Upper lobe of left lung (tissue), 4 donors: ENCODE measurements at regions not wholly inside any gene's neighbourhood (a gene's known extent, or its start where the extent isn't known, plus 50 kb on each side); places are given as distances from the start of the nearest gene placed in this dataset.

Experiments
- EP300 ChIP-seq, 4 donors: sonication (generic); formaldehyde crosslinking; IDR thresholded peaks; one replicate each; pipeline ENCODE4 v1.5.1; 2017; ENCODE audit warnings: antibody characterized with exemption in 4 of 4, control low read depth in 2 of 4
- POLR2A ChIP-seq, 4 donors: fragments of 450-650 bp; IDR thresholded peaks; one replicate each; pipeline ENCODE4 v1.5.1; 2016 to 2017; ENCODE audit warnings: antibody characterized with exemption in 4 of 4, mild to moderate bottlenecking in 2 of 4
- POLR2AphosphoS5 ChIP-seq, 2 donors: sonication (generic); formaldehyde crosslinking; IDR thresholded peaks; one replicate each; pipeline ENCODE4 v1.5.1; 2017; ENCODE audit warnings: antibody characterized with exemption in 2 of 2
- TF ChIP-seq, protein P1 (sequence below), 6 experiments: fragments of 450-650 bp in 4 of 6; fragments of 200-600 bp in 2 of 6; sonication (generic) in 2 of 6; IDR thresholded peaks; one replicate each; pipeline ENCODE4 v1.5.1; 2016 to 2019; ENCODE audit warnings: antibody characterized with exemption in 6 of 6

DNA sequence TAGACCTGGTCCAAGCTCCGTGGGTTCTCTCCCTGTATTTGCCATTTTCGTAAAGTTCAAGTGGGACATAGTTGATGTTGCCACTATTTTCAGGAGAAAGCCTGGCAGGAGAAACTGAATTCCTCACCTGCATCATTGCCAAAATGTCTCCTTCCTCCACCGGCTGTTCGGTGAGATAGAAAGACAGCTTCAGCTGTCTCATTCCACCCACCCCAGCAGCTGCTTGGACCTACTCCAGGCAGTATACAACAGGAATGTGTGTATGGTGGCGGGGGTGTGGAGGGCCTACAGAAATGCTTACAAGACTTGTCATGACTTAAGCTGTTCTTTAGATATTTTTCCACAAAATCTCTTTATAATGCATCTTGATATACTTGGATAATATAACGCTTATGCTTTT lies 132.7 kb upstream of the RAP2B start:
- TF ChIP-seq, protein P1, sequence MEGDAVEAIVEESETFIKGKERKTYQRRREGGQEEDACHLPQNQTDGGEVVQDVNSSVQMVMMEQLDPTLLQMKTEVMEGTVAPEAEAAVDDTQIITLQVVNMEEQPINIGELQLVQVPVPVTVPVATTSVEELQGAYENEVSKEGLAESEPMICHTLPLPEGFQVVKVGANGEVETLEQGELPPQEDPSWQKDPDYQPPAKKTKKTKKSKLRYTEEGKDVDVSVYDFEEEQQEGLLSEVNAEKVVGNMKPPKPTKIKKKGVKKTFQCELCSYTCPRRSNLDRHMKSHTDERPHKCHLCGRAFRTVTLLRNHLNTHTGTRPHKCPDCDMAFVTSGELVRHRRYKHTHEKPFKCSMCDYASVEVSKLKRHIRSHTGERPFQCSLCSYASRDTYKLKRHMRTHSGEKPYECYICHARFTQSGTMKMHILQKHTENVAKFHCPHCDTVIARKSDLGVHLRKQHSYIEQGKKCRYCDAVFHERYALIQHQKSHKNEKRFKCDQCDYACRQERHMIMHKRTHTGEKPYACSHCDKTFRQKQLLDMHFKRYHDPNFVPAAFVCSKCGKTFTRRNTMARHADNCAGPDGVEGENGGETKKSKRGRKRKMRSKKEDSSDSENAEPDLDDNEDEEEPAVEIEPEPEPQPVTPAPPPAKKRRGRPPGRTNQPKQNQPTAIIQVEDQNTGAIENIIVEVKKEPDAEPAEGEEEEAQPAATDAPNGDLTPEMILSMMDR (IDR thresholded peaks at IDR 0.05): no peak
- TF ChIP-seq POLR2A (IDR thresholded peaks at IDR 0.05) (no peak), EP300 (IDR thresholded peaks at IDR 0.05) (no peak), POLR2AphosphoS5 (IDR thresholded peaks at IDR 0.05) (no peak)
